ELR (cell line): ENCODE measurements at regions not wholly inside any gene's neighbourhood (a gene's known extent, or its start where the extent isn't known, plus 50 kb on each side); places are given as distances from the start of the nearest gene placed in this dataset.
"Not testable (repeated sequence)": the region's sequence is repeated elsewhere in the genome, so short reads cannot be mapped to it uniquely, and the experiment has no call there.

Source experiments
- DNase-seq: peaks from one replicate; pipeline ENCODE4 v3.0.0-alpha.2; 2015; ENCODE audit warnings: low read depth

- DNase-seq, result no peak
These were observed 352.1 kb upstream of the CD180 start for GRCh38 chr5:67548520-67549295.

DNA sequence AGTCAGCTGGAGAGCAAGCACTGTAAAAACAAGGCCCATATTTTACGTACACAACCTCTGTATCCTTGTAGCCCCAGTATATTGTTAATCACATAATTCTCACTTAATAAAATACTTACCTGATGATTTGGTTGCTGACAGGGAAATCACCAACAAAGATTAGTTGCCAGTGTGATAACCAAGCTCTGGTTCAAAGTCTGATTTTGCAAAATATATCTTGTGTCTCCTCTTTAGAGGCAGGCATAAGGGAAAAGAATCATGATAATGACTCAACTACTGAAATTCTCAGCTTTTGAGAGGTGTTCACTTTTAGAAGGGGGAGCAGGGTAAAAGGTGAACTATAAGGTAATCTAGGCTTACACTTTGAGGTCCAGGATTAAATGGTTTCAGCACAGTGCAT lies 351.1 kb upstream of the CD180 start:
- no peak for DNase-seq

- DNase-seq, result not testable (repeated sequence)
These were observed 348.3 kb upstream of the CD180 start for GRCh38 chr5:67544942-67545341.

- DNase-seq, result no peak
These were observed 347.2 kb upstream of the CD180 start for GRCh38 chr5:67543720-67544270.

- no peak for DNase-seq
These were observed 345.9 kb upstream of the CD180 start for GRCh38 chr5:67542479-67542878.

DNA sequence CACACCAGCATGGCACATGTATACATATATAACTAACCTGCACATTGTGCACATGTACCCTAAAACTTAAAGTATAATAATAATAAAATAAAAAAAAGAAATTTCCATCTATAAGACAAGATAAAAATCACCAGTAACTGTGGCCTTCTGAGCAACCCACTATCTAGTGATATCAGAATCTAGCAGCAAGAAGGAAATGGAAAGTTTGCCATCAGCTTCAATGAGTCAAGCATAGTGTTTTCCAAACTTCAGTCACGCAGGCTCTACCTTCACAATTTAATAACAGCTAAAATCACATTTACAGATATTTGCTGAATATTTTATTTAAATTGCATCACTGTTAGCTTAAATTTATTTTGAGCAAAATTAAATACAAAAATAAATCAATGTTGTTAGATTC lies 345.3 kb upstream of the CD180 start:
- no peak for DNase-seq

DNA sequence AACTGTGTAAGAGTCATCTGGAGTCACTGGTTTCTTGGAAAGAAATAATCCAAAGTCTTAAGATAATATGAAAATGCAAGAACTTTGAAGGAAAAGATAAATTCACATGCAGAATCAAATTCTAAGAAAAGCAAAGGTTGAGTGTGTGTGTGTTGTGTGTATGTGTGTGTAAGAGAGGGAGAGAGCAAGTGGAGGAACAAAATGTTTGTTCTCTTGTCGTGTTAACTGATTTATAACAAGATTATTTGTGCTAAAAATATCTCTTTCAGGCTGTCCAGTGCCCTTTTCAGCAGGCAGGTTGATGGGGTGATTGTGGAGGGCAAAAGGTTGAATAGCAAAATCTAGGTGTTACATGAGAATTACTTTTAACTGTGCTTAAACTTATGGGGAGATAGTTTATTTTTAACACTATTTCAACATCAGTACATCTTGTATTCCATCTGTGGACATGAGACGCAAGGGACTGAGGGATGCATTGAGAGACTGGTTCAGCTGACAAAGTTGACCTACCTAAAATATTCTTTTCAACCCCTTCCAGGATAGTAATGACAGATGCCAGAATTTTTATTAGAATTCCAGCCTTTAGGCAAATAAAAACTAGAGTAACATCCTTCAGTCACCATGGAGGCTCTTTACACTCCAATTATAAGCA lies 342.4 kb upstream of the CD180 start:
- DNase-seq, result no peak

GRCh38 chr5:67537439-67538148 lies 341.0 kb upstream of the CD180 start:
- no peak for DNase-seq

DNA sequence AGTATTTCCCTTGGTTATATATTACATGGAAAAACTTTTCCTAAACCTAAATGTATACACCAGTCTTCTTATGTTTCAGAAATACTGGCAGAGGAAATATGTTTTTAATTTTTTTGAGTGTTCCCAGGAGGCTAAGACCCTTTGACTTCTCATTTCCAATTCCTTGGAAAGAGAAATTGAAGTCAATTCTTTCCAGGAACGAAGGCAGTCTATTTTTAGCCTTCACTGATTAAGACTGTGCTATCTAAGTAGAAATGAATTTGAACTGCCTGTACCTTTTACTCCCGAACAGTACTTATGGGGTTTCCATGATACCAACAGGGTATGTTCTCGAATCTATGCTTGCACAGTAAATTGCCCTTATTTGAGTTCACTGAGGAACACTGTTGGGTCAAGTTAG lies 340.3 kb upstream of the CD180 start:
- DNase-seq, result no peak

DNA sequence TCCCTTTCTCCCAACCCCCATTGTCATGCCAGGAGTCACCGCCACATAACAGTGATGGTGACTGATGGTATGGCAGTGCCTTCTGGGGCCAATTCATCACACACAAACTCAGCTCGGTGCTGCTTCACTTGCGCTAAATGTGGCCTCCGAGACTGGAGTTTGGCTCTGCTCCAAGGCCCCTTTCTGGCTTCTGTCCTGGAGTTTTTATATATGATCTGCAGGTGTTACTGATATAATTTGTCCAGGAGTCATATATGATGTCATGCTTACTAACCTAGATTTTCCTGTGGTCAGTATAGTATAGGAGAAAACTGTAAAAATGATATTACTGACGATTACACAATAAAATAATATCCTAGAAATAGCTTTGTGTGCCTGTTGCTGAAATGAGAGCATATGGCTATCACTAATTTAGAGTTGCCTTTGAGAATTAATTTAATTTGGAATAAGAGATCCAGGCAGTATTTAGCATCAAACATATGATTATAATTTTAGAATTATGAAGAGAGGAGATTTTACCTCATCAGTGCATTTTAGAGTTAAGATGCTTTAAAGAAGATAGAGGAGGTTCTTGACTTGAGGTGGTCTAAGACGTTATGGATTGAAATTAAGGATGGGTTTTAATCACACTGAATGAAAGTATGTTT lies 334.1 kb upstream of the CD180 start:
- no peak for DNase-seq

- DNase-seq, result no peak
These were observed 332.4 kb upstream of the CD180 start for GRCh38 chr5:67528953-67529352.

DNA sequence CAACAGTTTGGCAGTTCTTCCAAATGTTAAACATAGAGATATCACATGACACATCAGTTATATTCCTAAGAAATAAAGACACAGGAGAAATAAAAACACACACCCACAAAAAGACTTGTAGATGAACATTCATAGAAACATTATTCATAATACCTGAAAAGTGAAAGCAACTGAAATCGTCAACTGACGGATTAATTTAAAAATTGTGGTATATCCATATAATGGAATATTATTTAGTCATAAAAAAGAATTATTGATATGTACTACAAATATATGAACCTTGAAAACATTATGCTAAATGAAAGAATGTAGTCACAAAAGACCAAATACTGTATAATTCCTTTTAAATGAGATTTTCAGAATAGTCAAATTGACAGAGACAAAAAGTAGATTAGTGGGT lies 330.2 kb upstream of the CD180 start:
- DNase-seq, result no peak

- DNase-seq, result no peak
These were observed 323.7 kb upstream of the CD180 start for GRCh38 chr5:67520161-67520908.

- DNase-seq, result no peak
These were observed 321.6 kb upstream of the CD180 start for GRCh38 chr5:67518227-67518626.

DNA sequence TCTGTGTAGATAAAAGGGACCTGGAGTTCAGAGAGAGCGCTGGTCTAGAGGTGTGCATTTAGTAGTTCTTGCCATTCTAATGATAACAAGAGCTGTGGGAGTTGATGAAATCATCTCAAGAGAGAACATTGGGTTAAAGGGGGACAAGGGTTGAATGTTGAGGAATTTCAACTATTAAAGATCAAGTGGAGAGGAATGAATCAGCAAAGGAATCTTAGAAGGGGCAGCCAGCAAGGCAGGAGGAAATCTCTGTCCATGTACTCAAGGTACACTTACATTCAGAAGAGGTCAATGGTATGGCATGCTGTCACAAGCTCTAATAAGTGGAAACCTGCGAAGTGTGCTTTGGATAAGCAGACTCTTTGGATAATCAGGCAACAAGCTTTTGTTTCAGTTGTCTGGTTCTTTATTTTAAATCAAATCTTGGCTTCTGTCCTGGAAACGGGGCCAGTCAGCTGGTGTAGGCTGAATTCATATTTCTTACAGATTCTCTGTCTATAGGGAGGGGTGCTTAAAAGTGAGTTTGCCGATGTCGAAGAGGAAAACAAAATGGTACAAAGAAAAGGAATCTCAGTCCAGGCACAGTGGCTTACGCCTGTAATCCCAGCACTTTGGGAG lies 320.5 kb upstream of the CD180 start:
- DNase-seq, result no peak

- no peak for DNase-seq
These were observed 319.2 kb upstream of the CD180 start for GRCh38 chr5:67515762-67516161.

DNA sequence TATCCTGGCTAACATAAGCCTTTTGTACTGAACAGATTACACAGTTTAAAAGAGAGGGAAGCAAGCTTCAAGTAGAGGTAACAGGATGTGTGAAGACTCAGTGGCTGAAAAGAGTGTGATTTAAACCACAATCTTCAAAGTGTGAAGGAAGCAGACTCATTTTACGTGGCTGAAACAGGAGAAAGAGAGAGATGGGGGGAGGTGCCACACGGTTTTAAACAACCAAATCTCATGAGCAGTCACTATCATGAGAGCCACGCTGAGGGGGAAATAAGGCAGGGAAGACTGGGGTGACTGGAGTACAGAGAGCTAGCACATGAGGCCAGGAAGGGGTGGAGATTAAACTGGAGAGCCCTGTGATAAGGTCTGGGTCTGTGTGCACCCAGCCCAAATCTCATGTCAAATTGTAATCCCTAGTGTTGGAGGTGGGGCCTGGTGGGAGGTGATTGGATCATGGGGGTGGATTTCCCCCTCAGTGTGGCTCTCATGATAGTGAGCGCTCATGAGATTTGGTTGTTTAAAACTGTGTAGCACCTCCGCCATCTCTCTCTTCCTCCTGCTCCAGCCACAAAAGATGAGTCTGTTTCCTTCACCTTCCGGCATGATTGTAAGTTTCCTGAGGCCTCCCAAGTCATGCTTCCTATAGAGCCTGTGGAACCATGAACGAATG lies 318.6 kb upstream of the CD180 start:
- no peak for DNase-seq

- no peak for DNase-seq
These were observed 316.2 kb upstream of the CD180 start for GRCh38 chr5:67512758-67513157.

DNA sequence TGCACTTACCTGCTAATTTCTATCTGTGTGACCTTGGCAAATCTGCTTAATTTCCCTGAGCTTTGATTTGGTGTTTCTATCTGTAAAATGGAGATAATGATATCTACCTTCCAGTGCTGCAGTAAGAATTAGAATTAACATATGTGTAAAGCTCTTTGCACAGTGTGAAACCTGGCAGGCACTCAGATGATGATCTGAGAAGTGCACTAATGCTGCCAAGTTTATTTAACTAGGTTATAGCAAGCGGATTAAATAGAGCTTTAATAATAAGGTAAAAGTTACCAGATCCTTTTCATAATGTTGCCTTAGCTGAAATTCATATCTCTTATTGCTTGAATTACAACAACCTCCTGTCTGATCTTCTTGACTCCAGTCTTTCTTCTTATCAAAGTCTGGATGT lies 315.3 kb upstream of the CD180 start:
- no peak for DNase-seq

- DNase-seq, result no peak
These were observed 313.6 kb upstream of the CD180 start for GRCh38 chr5:67510204-67510603.
